IMR-90 (cell line): ENCODE measurements at regions not wholly inside any gene's neighbourhood (a gene's known extent, or its start where the extent isn't known, plus 50 kb on each side); places are given as distances from the start of the nearest gene placed in this dataset.

Source experiments
- ATAC-seq: fragments of 200-7000 bp; cut with Tn5 transposase; 2 replicates; pipeline ENCODE4 v1.9.1; 2020; ENCODE audit warnings: low read depth, mild to moderate bottlenecking, moderate library complexity
- BruUV-seq: library from RNA; stranded (reverse); fragments of 400-500 nt; replicated peaks from 2 replicates; lab custom pipeline; 2021; lab: Mats Ljungman, UMichigan
- CTCF ChIA-PET: fragments of 300-600 bp; formaldehyde crosslinking; extraction: SDS; loops from one replicate; lab custom pipeline; 2021; ENCODE audit warnings: antibody characterized with exemption; lab: Yijun Ruan, JAX
- POLR2A ChIA-PET: fragments of 300-600 bp; sonication (Branson Sonifier 250); formaldehyde crosslinking; loops from one replicate; lab custom pipeline; 2022; ENCODE audit warnings: antibody characterized with exemption; ENCODE audit not compliant: unreplicated experiment; lab: Charles Lee
- DNase-seq: peaks from one replicate; pipeline ENCODE4 v3.0.0; 2013
- H2AFZ ChIP-seq: replicated peaks from 2 replicates; pipeline ENCODE3; 2013; ENCODE audit warnings: low read length, mild to moderate bottlenecking; ENCODE audit not compliant: poor library complexity
- H2AK5ac ChIP-seq: 2 replicates; pipeline ENCODE4 v1.6.1; 2013; ENCODE audit warnings: low read depth, low read length, inconsistent platforms
- H2AK9ac ChIP-seq: replicated peaks from 2 replicates; pipeline ENCODE3; 2013; ENCODE audit warnings: mild to moderate bottlenecking, low read depth, low read length, moderate library complexity; ENCODE audit not compliant: poor library complexity
- H2BK120ac ChIP-seq: 2 replicates; pipeline ENCODE4 v1.6.1; 2013; ENCODE audit warnings: low read depth, low read length, inconsistent platforms
- H2BK15ac ChIP-seq: 3 replicates; pipeline ENCODE4 v1.6.1; 2013; ENCODE audit warnings: low read depth, low read length, inconsistent platforms
- H2BK20ac ChIP-seq: 2 replicates; pipeline ENCODE4 v1.6.1; 2013; ENCODE audit warnings: low read depth, mild to moderate bottlenecking, inconsistent platforms, low read length, moderate library complexity
- H2BK5ac ChIP-seq: 2 replicates; pipeline ENCODE4 v1.6.1; 2013; ENCODE audit warnings: mild to moderate bottlenecking, low read depth, low read length, inconsistent platforms; ENCODE audit not compliant: poor library complexity, severe bottlenecking
- H3K14ac ChIP-seq: replicated peaks from 2 replicates; pipeline ENCODE4 v1.6.1; 2013; ENCODE audit warnings: low read depth, low read length, inconsistent platforms
- H3K18ac ChIP-seq: 2 replicates; pipeline ENCODE4 v1.6.1; 2013; ENCODE audit warnings: low read depth, low read length, control low read depth
- H3K23ac ChIP-seq: 2 replicates; pipeline ENCODE4 v1.6.1; 2013; ENCODE audit warnings: low read depth, low read length, inconsistent platforms
- H3K27ac ChIP-seq: 2 replicates; pipeline ENCODE4 v1.5.1; 2013; ENCODE audit warnings: mild to moderate bottlenecking, control low read depth, low read length; ENCODE audit not compliant: insufficient read depth
- H3K27me3 ChIP-seq: 2 replicates; pipeline ENCODE4 v1.6.1; 2013; ENCODE audit warnings: low read length; ENCODE audit not compliant: control insufficient read depth, insufficient read depth
- H3K36me3 ChIP-seq: 2 replicates; pipeline ENCODE4 v1.6.1; 2013; ENCODE audit warnings: low read length, mixed read lengths; ENCODE audit not compliant: control insufficient read depth, insufficient read depth
- H3K4ac ChIP-seq: 2 replicates; pipeline ENCODE4 v1.6.1; 2013; ENCODE audit warnings: low read depth, low read length, inconsistent platforms
- H3K4me1 ChIP-seq: 2 replicates; pipeline ENCODE4 v1.6.1; 2013; ENCODE audit warnings: low read length, mixed read lengths; ENCODE audit not compliant: control insufficient read depth, insufficient read depth
- H3K4me2 ChIP-seq: 2 replicates; pipeline ENCODE4 v1.6.1; 2013; ENCODE audit warnings: low read depth, mild to moderate bottlenecking, control low read depth, low read length, moderate library complexity
- H3K4me3 ChIP-seq: 2 replicates; pipeline ENCODE4 v1.5.1; 2013; ENCODE audit warnings: low read depth, mild to moderate bottlenecking, control low read depth, low read length, moderate library complexity; ENCODE audit not compliant: insufficient read depth
- H3K56ac ChIP-seq: 2 replicates; pipeline ENCODE4 v1.6.1; 2013; ENCODE audit warnings: low read length, inconsistent platforms; ENCODE audit not compliant: insufficient read depth; ENCODE audit errors: extremely low read depth
- H3K79me1 ChIP-seq, 2 experiments: 2 replicates each; pipeline ENCODE4 v1.6.1; 2013; ENCODE audit warnings: low read length in 2 of 2, inconsistent platforms in 1 of 2, low read depth in 1 of 2
- H3K9ac ChIP-seq: 2 replicates; pipeline ENCODE4 v1.6.1; 2013; ENCODE audit warnings: low read depth, low read length, control low read depth
- H3K9me1 ChIP-seq: 2 replicates; pipeline ENCODE4 v1.6.1; 2013; ENCODE audit warnings: low read length, inconsistent platforms; ENCODE audit not compliant: insufficient read depth
- H3K9me3 ChIP-seq: 2 replicates; pipeline ENCODE4 v1.6.1; 2013; ENCODE audit warnings: low read length; ENCODE audit not compliant: control insufficient read depth, insufficient read depth
- H4K20me1 ChIP-seq: 2 replicates; pipeline ENCODE4 v1.6.1; 2013; ENCODE audit warnings: low read length, inconsistent platforms; ENCODE audit not compliant: insufficient read depth
- H4K5ac ChIP-seq: 2 replicates; pipeline ENCODE4 v1.6.1; 2013; ENCODE audit warnings: mild to moderate bottlenecking, low read depth, low read length, control low read depth
- H4K8ac ChIP-seq, 2 experiments: 2 replicates each; pipeline ENCODE4 v1.6.1; 2013; ENCODE audit warnings: low read depth in 2 of 2, low read length in 2 of 2, control low read depth in 1 of 2, inconsistent platforms in 1 of 2
- H4K91ac ChIP-seq: 2 replicates; pipeline ENCODE4 v1.6.1; 2013; ENCODE audit warnings: low read depth, low read length, inconsistent platforms; ENCODE audit not compliant: insufficient read depth
- BHLHE40 ChIP-seq: fragments of 150-350 bp; IDR thresholded peaks from 2 replicates; pipeline ENCODE4 v1.6.1; 2016; ENCODE audit warnings: mild to moderate bottlenecking, low read depth, low read length
- CEBPB ChIP-seq: IDR thresholded peaks from 2 replicates; pipeline ENCODE4 v1.6.1; 2012; ENCODE audit warnings: low read depth, low read length, improper control_type of control experiment
- CHD1 ChIP-seq: IDR thresholded peaks from 2 replicates; pipeline ENCODE4 v1.6.1; 2012; ENCODE audit warnings: low read depth, low read length, improper control_type of control experiment
- CTCF ChIP-seq: conservative IDR thresholded peaks from 2 replicates; pipeline ENCODE4 v1.5.1; 2012; ENCODE audit warnings: mild to moderate bottlenecking, low read depth, low read length, improper control_type of control experiment
- FOS ChIP-seq: fragments of 150-350 bp; IDR thresholded peaks from 2 replicates; pipeline ENCODE4 v1.6.1; 2016; ENCODE audit warnings: low read depth, low read length
- MAFK ChIP-seq: IDR thresholded peaks from 2 replicates; pipeline ENCODE4 v1.6.1; 2012; ENCODE audit warnings: low read depth, low read length, improper control_type of control experiment
- MAZ ChIP-seq: IDR thresholded peaks from 2 replicates; pipeline ENCODE4 v1.6.1; 2012; ENCODE audit warnings: low read depth, mild to moderate bottlenecking, low read length, improper control_type of control experiment, moderate library complexity, borderline replicate concordance
- MXI1 ChIP-seq: IDR thresholded peaks from 2 replicates; pipeline ENCODE4 v1.6.1; 2012; ENCODE audit warnings: low read depth, mild to moderate bottlenecking, low read length, moderate library complexity, borderline replicate concordance
- NFE2L2 ChIP-seq: fragments of 150-350 bp; IDR thresholded peaks from 2 replicates; pipeline ENCODE4 v1.6.1; 2016; ENCODE audit warnings: low read depth, mild to moderate bottlenecking, low read length
- POLR2A ChIP-seq: IDR thresholded peaks from 2 replicates; pipeline ENCODE4 v1.6.1; 2012; ENCODE audit warnings: mild to moderate bottlenecking, low read depth, low read length
- RAD21 ChIP-seq: IDR thresholded peaks from 2 replicates; pipeline ENCODE4 v1.6.1; 2012; ENCODE audit warnings: low read length, improper control_type of control experiment
- RCOR1 ChIP-seq: IDR thresholded peaks from 2 replicates; pipeline ENCODE4 v1.6.1; 2012; ENCODE audit warnings: mild to moderate bottlenecking, low read length, improper control_type of control experiment; ENCODE audit not compliant: insufficient replicate concordance
- RFX5 ChIP-seq: IDR thresholded peaks from 2 replicates; pipeline ENCODE4 v1.8.0; 2012; ENCODE audit warnings: low read depth, mild to moderate bottlenecking, low read length, moderate library complexity
- SMC3 ChIP-seq: fragments of 150-350 bp; IDR thresholded peaks from 2 replicates; pipeline ENCODE4 v1.6.1; 2016; ENCODE audit warnings: low read depth, mild to moderate bottlenecking, antibody characterized with exemption, low read length, moderate library complexity
- USF2 ChIP-seq: fragments of 150-350 bp; IDR thresholded peaks from 2 replicates; pipeline ENCODE4 v1.6.1; 2017; ENCODE audit warnings: mild to moderate bottlenecking, antibody characterized with exemption, low read length, low read depth
- WGBS, 2 experiments: methylation state at CpG; one replicate each; pipeline versions ENCODE4 v1.1.5 to v1.1.7; 2013; ENCODE audit warnings: missing lambda C conversion rate in 2 of 2; ENCODE audit not compliant: insufficient read length in 1 of 2; ENCODE audit errors: extremely low coverage in 2 of 2; 5-methylcytosine and 5-hydroxymethylcytosine counted together
- dilution Hi-C: fragments of 300-500 bp; cut with HindIII; formaldehyde crosslinking; loops from one replicate; pipeline ENCODE4 v1.14.3; 2018; ENCODE audit warnings: low sequenced_read_pairs; ENCODE audit not compliant: unreplicated experiment
- in situ Hi-C: fragments of 300-500 bp; cut with MboI; formaldehyde crosslinking; loops from 3 replicates; pipeline ENCODE4 v1.14.3; 2019; ENCODE audit warnings: low sequenced_read_pairs, inconsistent platforms, mixed read lengths
- intact Hi-C: fragments of 100-400 bp; cut with micrococcal nuclease; formaldehyde crosslinking; loops from 2 replicates; pipeline ENCODE4 v1.10.0; 2022
- TF ChIP-seq, protein P1 (sequence below): fragments of 150-350 bp; IDR thresholded peaks from 2 replicates; pipeline ENCODE4 v1.6.1; 2016; ENCODE audit warnings: low read depth, mild to moderate bottlenecking, low read length, moderate library complexity, borderline replicate concordance

GRCh38 chr1:221989741-221990140, 247.9 kb upstream of the DUSP10 start:
- Histone ChIP-seq H4K8ac (peak overlapping the region; percentile 38 to 56; a peak in 1 of 4 replicates), H2BK5ac (peak overlapping the region; percentile 47), H3K23ac (peak overlapping the region; percentile 18; the same call in 1 of the 2 replicates), H2AK5ac (0 out of 2 replicates have a peak overlapping the region, but pooled peaks have one; percentile 56), H2AFZ (no peak overlapping the region), H4K20me1 (no peaks in the 10 kb centered on the region), H3K56ac (no peak overlapping the region), H2AK9ac (no peak overlapping the region), H3K4ac (peak overlapping the region; percentile 47; the same call in 1 of the 2 replicates), H3K4me1 (peaks cover 31% of the 10 kb centered on the region), H3K9ac (no peak overlapping the region), H2BK120ac (peak overlapping the region; percentile 92), H4K91ac (peak overlapping the region; percentile 20; the same call in 1 of the 2 replicates), H3K9me3 (no peaks in the 10 kb centered on the region), H3K4me2 (peak overlapping the region; percentile 8; the same call in 1 of the 2 replicates), H3K18ac (peak overlapping the region; percentile 42; the same call in 1 of the 2 replicates), H3K14ac (peak overlapping the region; percentile 79), H3K9me1 (peaks cover 24% of the 10 kb centered on the region), H3K36me3 (no peaks in the 10 kb centered on the region), H2BK20ac (peak overlapping the region; percentile 64; the same call in 1 of the 2 replicates), H3K27me3 (no peaks in the 10 kb centered on the region), H2BK15ac (peak overlapping the region; percentile 90; the same call in 1 of the 3 replicates), H4K5ac (peak overlapping the region; percentile 43; the same call in 1 of the 2 replicates), H3K4me3 (no peak overlapping the region), H3K79me1 (no peaks in the 10 kb centered on the region), H3K27ac (no peak overlapping the region)
- dilution Hi-C loops, result no loop called here
- ChIA-PET POLR2A (no interaction called here), CTCF (interaction anchor here (0.6 to 1.0 kb wide), 2 partner anchors 289 to 466 kb away, joined by 4 to 10 read pairs; no protein-coding TSS in a partner anchor)
- WGBS, 2 experiments, result no CpG with 5 or more reads among the region's 1 CpG
- no TSS peak for BruUV-seq
- TF ChIP-seq MXI1 (no peak), FOS (no peak), MAZ (no peak), RAD21 (no peak), RCOR1 (no peak), USF2 (no peak), POLR2A (no peak), CTCF (no peak), CHD1 (no peak), MAFK (no peak), NFE2L2 (no peak), RFX5 (no peak), CEBPB (no peak), SMC3 (no peak), BHLHE40 (no peak)
- TF ChIP-seq, protein P1, sequence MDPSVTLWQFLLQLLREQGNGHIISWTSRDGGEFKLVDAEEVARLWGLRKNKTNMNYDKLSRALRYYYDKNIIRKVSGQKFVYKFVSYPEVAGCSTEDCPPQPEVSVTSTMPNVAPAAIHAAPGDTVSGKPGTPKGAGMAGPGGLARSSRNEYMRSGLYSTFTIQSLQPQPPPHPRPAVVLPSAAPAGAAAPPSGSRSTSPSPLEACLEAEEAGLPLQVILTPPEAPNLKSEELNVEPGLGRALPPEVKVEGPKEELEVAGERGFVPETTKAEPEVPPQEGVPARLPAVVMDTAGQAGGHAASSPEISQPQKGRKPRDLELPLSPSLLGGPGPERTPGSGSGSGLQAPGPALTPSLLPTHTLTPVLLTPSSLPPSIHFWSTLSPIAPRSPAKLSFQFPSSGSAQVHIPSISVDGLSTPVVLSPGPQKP, result no peak
- peak; percentile 27 for ATAC-seq
- DNase-seq, result peak; percentile 69
- in situ Hi-C loops, result loop anchor here (10.0 kb wide), 2 partner anchors 245 to 465 kb away; partner anchors contain the start of gene DUSP10
- intact Hi-C loops, result loop anchor here (10.0 kb wide), 1 partner anchor 465 kb away; no protein-coding TSS in a partner anchor
